Pancreas (tissue), 10 donors: ENCODE measurements at regions not wholly inside any gene's neighbourhood (a gene's known extent, or its start where the extent isn't known, plus 50 kb on each side); places are given as distances from the start of the nearest gene placed in this dataset.

Source experiments
- ATAC-seq, 4 donors: fragments of 200-7000 bp; cut with Tn5 transposase; one replicate each; pipeline versions ENCODE4 v1.8.0 to v1.9.1; 2020; ENCODE audit warnings: mild to moderate bottlenecking in 4 of 4, moderate library complexity in 4 of 4
- DNase-seq, 6 donors: peaks; one replicate each; pipeline ENCODE4 v3.0.0-alpha.2; 2020
- FAIRE-seq: peaks from 2 replicates; lab custom pipeline; 2012; peaks lifted over from hg19 to GRCh38; lab: Jason Lieb, UNC
- H3K27ac ChIP-seq, 4 donors: fragments of 200-600 bp; sonication (generic); 1 replicate in 3 of 4; 2 replicates in 1 of 4; pipeline versions ENCODE4 v1.5.0 to v1.8.0; 2020
- H3K27me3 ChIP-seq, 4 donors: fragments of 200-600 bp; one replicate each; pipeline ENCODE4 v1.8.0; 2021
- H3K36me3 ChIP-seq, 3 donors: fragments of 200-600 bp; sonication (generic) in 1 of 3; one replicate each; pipeline versions ENCODE4 v1.5.0 to v1.8.0; 2020 to 2021
- H3K4me1 ChIP-seq, 3 donors: fragments of 200-600 bp; one replicate each; pipeline ENCODE4 v1.8.0; 2021
- H3K4me3 ChIP-seq, 4 donors: fragments of 200-600 bp; sonication (generic) in 2 of 4; one replicate each; pipeline versions ENCODE4 v1.5.0 to v1.8.0; 2020 to 2021
- H3K9me3 ChIP-seq, 4 donors: fragments of 200-600 bp; one replicate each; pipeline ENCODE4 v1.8.0; 2021
- CTCF ChIP-seq, 4 donors: fragments of 200-600 bp; sonication (generic) in 3 of 4; IDR thresholded peaks; one replicate each; pipeline versions ENCODE4 v1.5.0 to v1.8.0; 2021; ENCODE audit warnings: antibody characterized with exemption in 4 of 4
- WGBS, 2 donors: extraction: QIAGEN DNeasy Blood & Tissue Kit; methylation state at CpG; one replicate each; pipeline ENCODE4 v1.1.7; 2013; 5-methylcytosine and 5-hydroxymethylcytosine counted together
- intact Hi-C, 3 donors: fragments of 100-400 bp; cut with DNase I; formaldehyde crosslinking; loops; one replicate each; pipeline versions ENCODE4 v1.11.1 to v1.14.2; 2022
- donor health status: healthy with polysubstance abuse.
- donor health status: DM: no; HTN: no; CAD: no; lungs with moderate emphysema.
- donor health status: DM: no; HTN: no; CAD: no.
- donor health status: control.
- donor health status: control.
- donor health status: Bipolar disorder and iron deficiency.
- donor health status: DM: yes; HTN: yes; CAD: no.
- donor health status: DM: no; HTN: no; CAD: no.
- donor health status: DM: no; HTN: no; CAD: no.
- donor health status: DM: yes; HTN: yes; CAD: no.

- no peak for FAIRE-seq
- intact Hi-C loops = no loop called here
Measured at GRCh38 chr1:238962941-238963340, 423.4 kb upstream of the CHRM3 start.

DNA sequence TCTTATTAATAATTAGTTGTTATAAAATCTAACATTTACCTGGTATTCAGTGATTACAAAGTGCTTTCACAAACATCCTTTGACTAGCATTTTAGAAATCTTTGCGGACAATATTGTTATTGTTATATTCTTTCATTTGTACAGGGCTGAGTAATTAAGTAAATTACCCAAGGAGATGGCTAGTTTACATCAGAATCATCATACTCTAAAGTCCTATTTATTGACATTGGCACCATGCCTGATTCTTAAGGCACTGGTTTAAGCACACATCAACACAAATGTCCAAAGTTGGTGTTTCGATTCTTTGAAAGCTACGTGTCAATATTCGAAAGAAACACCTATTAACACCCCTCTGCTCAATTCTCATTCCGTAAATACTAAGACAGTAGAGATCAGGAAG lies 424.6 kb upstream of the CHRM3 start:
- no peak overlapping the region for H3K27ac ChIP-seq
- intact Hi-C loops = no loop called here
- no peaks in the 10 kb centered on the region for H3K4me1 ChIP-seq
- 58 to 67% methylated on average over 5 of the region's 5 CpGs for WGBS, 2 donors
- no peaks in the 10 kb centered on the region for H3K9me3 ChIP-seq
- no peak for FAIRE-seq
- no peak for ATAC-seq
- no peak for DNase-seq
- no peaks in the 10 kb centered on the region for H3K36me3 ChIP-seq
- H3K4me3 ChIP-seq = no peak overlapping the region
- no peak for TF ChIP-seq CTCF (IDR thresholded peaks at IDR 0.05)
- H3K27me3 ChIP-seq = no peaks in the 10 kb centered on the region

More at GRCh38 chr1:238962941-238963340, 423.4 kb upstream of the CHRM3 start:
- Histone ChIP-seq H3K27me3 (no peaks in the 10 kb centered on the region), H3K9me3 (no peaks in the 10 kb centered on the region), H3K36me3 (no peaks in the 10 kb centered on the region), H3K27ac (no peak overlapping the region), H3K4me1 (no peaks in the 10 kb centered on the region), H3K4me3 (no peak overlapping the region)
- ATAC-seq (no peak), DNase-seq (no peak)
- TF ChIP-seq CTCF (IDR thresholded peaks at IDR 0.05) = no peak
- 75 to 86% methylated on average over 8 of the region's 8 CpGs for WGBS, 2 donors

DNA sequence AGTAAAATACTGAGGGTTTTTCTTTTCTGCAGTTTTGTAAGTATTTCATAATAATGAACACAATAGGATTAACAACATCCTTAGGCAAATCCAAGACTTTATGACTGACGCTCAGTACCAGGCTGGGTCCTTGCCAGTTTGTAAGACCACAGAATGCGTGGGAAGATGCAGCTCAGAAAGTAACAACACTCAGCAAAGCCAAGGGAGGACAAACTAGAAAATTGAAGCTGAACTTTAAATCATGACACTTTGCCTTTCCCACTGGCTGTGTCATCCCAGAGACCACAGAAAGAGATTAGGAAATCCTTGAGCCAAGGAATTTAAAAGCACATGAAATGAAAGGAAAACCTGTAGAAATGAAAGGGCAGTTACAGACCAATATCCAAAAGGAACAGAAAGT lies 426.3 kb upstream of the CHRM3 start:
- DNase-seq (no peak), FAIRE-seq (no peak), ATAC-seq (peak in 1 of 4 donors; percentile 29)
- Histone ChIP-seq H3K4me3 (no peak overlapping the region), H3K36me3 (no peaks in the 10 kb centered on the region), H3K27me3 (no peaks in the 10 kb centered on the region), H3K9me3 (no peaks in the 10 kb centered on the region), H3K4me1 (no peaks in the 10 kb centered on the region), H3K27ac (no peak overlapping the region)
- intact Hi-C loops = no loop called here
- WGBS, 2 donors = 55 to 59% methylated on average over 2 of the region's 2 CpGs
- no peak for TF ChIP-seq CTCF (IDR thresholded peaks at IDR 0.05)

DNA sequence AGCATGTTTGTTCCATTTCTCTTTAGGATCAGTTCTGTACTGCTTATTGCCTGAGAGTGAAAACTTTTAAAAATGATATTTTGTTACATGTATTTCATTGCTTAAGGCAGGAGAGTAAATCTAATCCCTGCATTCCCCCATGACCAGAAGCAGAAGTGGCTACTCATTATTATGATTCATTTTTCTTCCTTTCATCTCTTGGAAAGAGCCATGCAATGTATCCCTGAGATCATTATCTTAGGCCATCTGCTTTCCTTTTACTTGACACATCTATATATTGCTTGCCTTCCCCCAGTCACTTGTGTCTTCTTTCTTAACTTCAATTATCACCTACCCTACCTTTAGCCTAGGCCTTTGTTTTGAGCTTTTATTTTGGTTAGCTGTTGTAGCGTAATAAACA lies 430.4 kb upstream of the CHRM3 start:
- Histone ChIP-seq H3K4me3 (no peak overlapping the region), H3K4me1 (peaks cover 0 to 3% (median 0%) of the 10 kb centered on the region in 3 donors), H3K9me3 (no peaks in the 10 kb centered on the region), H3K27ac (no peak overlapping the region), H3K27me3 (no peaks in the 10 kb centered on the region), H3K36me3 (no peaks in the 10 kb centered on the region)
- TF ChIP-seq CTCF (IDR thresholded peaks at IDR 0.05) = no peak
- FAIRE-seq (no peak), DNase-seq (no peak), ATAC-seq (no peak)
- WGBS, 2 donors = 92 to 95% methylated on average over 1 of the region's 1 CpG
- intact Hi-C loops = no loop called here

DNA sequence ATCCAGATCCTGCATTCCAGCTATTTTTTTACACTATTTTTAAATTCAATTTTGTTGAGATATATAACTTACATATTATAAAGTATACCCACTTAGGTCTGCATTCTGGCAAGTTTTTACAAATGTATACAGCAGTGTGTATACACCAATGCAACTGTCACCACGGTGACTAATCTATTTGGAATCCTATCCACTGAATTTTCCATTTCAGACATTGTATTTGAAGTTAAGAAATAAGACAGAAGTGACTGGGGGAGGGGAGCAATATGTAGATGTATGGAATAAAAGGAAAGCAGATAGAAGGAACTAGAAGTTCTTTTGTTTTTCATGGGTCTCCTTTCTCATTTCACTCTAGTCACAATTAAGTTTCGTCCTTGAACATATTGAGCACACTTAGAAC lies 431.5 kb upstream of the CHRM3 start:
- WGBS, 2 donors = 53 to 60% methylated on average over 2 of the region's 2 CpGs
- ATAC-seq (no peak), FAIRE-seq (no peak), DNase-seq (no peak)
- H3K4me1 ChIP-seq = peaks cover 0 to 3% (median 0%) of the 10 kb centered on the region in 3 donors
- no peaks in the 10 kb centered on the region for H3K27me3 ChIP-seq
- no peak overlapping the region for H3K4me3 ChIP-seq
- H3K9me3 ChIP-seq = no peaks in the 10 kb centered on the region
- H3K27ac ChIP-seq = no peak overlapping the region
- TF ChIP-seq CTCF (IDR thresholded peaks at IDR 0.05) = no peak
- no peaks in the 10 kb centered on the region for H3K36me3 ChIP-seq
- intact Hi-C loops = no loop called here
